ENCODE measurements at regions not wholly inside any gene's neighbourhood (a gene's known extent, or its start where the extent isn't known, plus 50 kb on each side); places are given as distances from the start of the nearest gene placed in this dataset.
A peak's percentile ranks its signal among the peaks of the same experiment; 100 is the strongest.

DNA sequence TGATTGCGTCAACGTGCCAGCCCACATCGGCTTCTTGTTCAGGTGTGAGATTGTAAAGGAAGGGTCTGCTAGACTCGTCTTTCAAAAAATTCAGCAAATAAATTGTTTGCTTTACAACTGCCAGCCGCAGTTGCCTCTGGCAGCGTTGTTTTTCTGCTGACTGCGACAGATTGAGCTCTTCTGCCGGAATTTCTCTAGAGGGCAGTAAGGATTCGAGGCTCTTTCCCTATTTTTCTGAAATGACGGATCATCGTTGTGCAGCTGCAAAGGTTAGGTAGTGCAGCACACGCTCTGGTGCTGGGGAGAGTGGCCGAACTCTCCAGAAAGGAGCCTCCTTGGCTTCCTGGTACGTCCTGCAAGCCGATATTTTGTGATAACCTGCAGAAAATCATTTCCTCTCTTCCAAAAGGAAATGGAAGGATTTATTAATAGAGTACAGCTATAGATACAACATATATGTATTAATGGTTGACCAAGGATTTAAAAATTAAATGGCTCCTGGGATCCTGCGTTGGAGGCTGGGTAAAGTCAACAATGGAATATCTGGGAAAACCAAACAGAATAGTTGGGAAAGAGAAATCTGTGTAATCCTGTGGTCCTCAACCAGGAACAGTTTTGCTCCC lies 121.9 kb upstream of the ZFP64 start:
- Histone ChIP-seq H3K27ac (no peak overlapping the region), H3K4me3 (no peak overlapping the region)
- no peak for DNase-seq (ENCODE audit: low spot score)
- TF ChIP-seq, protein P1, sequence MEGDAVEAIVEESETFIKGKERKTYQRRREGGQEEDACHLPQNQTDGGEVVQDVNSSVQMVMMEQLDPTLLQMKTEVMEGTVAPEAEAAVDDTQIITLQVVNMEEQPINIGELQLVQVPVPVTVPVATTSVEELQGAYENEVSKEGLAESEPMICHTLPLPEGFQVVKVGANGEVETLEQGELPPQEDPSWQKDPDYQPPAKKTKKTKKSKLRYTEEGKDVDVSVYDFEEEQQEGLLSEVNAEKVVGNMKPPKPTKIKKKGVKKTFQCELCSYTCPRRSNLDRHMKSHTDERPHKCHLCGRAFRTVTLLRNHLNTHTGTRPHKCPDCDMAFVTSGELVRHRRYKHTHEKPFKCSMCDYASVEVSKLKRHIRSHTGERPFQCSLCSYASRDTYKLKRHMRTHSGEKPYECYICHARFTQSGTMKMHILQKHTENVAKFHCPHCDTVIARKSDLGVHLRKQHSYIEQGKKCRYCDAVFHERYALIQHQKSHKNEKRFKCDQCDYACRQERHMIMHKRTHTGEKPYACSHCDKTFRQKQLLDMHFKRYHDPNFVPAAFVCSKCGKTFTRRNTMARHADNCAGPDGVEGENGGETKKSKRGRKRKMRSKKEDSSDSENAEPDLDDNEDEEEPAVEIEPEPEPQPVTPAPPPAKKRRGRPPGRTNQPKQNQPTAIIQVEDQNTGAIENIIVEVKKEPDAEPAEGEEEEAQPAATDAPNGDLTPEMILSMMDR (IDR thresholded peaks at IDR 0.05): no peak

DNA sequence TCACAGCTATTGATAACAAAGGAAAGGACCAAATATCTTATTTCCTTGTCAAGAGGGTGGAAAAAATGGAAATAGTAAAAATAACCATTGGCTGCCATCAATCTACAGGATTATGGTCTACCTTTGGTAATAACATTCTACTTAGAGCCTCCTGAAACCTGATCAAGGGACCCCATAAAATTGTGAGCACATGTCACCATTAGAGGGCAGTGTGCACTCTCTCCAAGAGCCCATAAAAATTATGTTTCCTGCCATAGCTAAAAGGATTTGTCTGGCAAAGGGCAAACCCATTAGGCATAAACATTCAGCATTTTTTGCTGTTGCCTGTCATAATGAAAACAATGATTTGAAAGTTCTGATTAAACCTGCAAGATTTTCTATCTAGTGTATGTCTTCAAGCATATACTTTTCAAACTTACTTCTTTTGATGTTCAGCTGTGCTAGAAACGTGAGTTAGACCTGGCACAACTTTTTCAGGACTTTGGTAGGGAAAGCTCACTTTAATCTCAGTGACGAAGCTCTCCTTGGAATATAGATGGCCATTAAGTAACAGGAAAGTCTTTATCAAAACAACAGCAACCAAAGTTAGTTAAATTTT lies 120.7 kb upstream of the ZFP64 start:
- DNase-seq (ENCODE audit: low spot score): no peak

DNA sequence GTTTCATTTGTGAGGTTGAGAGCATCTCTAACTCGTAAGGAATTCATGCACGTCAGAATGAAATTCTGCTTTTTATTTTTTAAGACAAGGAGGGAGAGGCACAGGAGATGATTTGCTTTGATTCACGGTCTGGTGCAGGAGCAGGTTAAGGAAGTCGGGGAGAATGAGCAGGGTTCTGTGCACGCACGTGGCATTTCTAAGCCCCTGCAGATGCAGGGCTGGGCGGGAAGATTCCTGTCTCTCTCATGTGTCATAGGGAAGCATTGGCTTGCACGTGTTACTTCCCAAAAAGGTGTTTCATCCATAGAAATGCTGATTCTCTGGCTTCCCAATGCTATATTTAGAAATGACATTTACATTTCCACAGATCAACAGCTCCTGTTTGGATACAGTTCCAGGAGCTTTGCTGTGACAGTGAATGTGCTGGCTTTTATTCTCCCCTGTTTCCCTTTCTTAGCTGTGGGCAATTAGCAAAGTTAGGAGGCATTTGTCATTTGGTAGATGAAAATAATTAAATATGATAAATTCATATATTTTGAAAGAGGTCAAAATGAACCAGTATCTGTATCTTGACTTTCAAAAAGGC lies 119.7 kb upstream of the ZFP64 start:
- no peak overlapping the region for H3K27ac ChIP-seq
- no peak overlapping the region for H3K4me3 ChIP-seq
- TF ChIP-seq, protein P1 (IDR thresholded peaks at IDR 0.05): no peak
- DNase-seq (ENCODE audit: low spot score): no peak

More for the DNA sequence above, 120.7 kb upstream of the ZFP64 start:
- TF ChIP-seq, protein P1 (IDR thresholded peaks at IDR 0.05): peak; percentile 24
- H3K27ac ChIP-seq: no peak overlapping the region
- no peak overlapping the region for H3K4me3 ChIP-seq

DNA sequence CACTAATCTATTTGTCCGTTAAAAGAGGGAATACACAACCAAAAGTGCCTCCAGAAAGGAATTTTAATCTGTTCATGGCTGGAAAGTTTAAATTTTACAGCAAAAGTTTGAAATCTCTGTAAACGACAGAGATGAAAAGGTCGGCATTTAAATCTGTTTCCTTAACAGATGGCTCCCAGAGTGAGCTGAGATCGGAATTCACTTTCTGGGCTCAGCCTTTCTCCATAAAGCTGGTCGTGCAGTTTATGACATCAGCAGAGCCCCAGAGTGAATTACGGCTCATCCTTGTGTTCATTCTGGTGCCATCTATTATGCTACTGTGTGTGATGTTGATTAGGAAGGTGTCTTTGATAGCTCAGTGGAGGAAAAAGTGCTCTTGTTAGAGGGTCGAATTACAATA lies 117.6 kb upstream of the ZFP64 start:
- TF ChIP-seq, protein P1 (IDR thresholded peaks at IDR 0.05): no peak
- no peak overlapping the region for H3K4me3 ChIP-seq
- DNase-seq (ENCODE audit: low spot score): no peak
- no peak overlapping the region for H3K27ac ChIP-seq

DNA sequence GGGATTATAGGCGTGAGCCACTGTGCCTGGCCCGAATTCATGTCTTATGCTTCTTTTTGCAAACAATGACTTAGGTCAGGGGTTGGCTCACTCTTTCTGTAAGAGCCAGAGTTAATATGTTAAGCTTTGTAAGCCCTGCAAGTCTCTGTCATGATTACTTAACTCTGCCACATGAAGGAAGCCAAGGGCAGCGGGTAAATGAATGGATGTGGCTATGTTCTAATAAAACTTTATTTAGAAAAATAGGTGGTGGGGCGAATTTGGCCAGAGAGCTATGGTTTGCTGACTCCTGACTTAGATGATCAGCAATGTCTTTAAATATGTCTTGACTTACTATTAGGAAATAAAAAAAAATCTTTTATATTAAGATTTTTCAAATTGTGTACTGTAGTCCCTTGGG lies 114.9 kb upstream of the ZFP64 start:
- H3K27ac ChIP-seq: no peak overlapping the region
- no peak for DNase-seq (ENCODE audit: low spot score)
- TF ChIP-seq, protein P1 (IDR thresholded peaks at IDR 0.05): no peak
- H3K4me3 ChIP-seq: no peak overlapping the region

DNA sequence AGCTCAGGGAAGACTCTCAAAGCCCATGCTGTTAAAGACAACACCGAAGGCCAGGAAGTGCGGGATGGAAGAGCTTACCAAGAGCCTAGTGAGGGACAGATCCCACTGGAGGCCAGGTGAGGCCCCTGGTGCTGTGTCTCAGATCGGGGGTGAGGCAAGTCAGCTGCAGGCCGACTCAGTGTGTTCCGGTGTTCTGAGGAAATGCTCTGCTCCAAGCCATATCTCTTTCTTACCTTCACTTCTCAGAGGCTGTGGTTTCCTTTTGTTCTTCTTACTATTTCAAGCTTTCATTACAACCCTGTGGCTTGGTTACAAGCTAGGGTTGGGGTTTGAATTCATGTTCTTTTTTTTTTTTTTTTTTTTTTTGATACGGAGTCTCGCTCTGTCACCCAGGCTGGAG lies 114.3 kb upstream of the ZFP64 start:
- TF ChIP-seq, protein P1 (IDR thresholded peaks at IDR 0.05): no peak
- Histone ChIP-seq H3K27ac (no peak overlapping the region), H3K4me3 (no peak overlapping the region)
- no peak for DNase-seq (ENCODE audit: low spot score)

Measured in coronary artery (tissue), 2 donors.